H54 (cell line): ENCODE measurements at regions not wholly inside any gene's neighbourhood (a gene's known extent, or its start where the extent isn't known, plus 50 kb on each side); places are given as distances from the start of the nearest gene placed in this dataset.

Source experiments
- DNase-seq: peaks from one replicate; pipeline ENCODE4 v3.0.0; 2011; ENCODE audit warnings: low spot score, mixed read lengths; ENCODE audit not compliant: insufficient read length
- FAIRE-seq: peaks from 3 replicates; lab custom pipeline; 2011; peaks lifted over from hg19 to GRCh38; lab: Jason Lieb, UNC
- POLR2A ChIP-seq: IDR thresholded peaks from 2 replicates; pipeline ENCODE4 v1.6.1; 2011; ENCODE audit warnings: low read depth, mild to moderate bottlenecking, low read length

DNA sequence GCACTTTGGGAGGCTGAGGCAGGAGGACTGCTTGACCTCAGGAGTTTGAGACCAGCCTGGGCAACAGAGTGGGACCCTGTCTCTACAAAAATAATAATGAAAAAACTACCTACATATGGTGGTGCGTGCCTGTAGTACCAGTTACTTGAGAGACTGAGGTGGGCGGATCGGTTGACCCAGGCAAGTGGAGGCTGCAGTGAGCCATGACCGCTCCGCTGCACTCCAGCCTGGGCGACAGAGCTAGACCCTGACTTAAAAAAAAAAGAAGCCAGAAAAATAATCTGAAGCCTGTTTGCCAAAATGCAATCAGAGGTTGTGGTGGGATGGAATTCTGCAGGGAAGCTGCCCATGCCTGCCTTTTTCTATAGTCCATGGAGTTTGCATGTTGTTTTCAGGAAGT lies 50.4 kb upstream of the GGTA1 start:
- FAIRE-seq (no peak), DNase-seq (no peak)
- TF ChIP-seq POLR2A: no peak

DNA sequence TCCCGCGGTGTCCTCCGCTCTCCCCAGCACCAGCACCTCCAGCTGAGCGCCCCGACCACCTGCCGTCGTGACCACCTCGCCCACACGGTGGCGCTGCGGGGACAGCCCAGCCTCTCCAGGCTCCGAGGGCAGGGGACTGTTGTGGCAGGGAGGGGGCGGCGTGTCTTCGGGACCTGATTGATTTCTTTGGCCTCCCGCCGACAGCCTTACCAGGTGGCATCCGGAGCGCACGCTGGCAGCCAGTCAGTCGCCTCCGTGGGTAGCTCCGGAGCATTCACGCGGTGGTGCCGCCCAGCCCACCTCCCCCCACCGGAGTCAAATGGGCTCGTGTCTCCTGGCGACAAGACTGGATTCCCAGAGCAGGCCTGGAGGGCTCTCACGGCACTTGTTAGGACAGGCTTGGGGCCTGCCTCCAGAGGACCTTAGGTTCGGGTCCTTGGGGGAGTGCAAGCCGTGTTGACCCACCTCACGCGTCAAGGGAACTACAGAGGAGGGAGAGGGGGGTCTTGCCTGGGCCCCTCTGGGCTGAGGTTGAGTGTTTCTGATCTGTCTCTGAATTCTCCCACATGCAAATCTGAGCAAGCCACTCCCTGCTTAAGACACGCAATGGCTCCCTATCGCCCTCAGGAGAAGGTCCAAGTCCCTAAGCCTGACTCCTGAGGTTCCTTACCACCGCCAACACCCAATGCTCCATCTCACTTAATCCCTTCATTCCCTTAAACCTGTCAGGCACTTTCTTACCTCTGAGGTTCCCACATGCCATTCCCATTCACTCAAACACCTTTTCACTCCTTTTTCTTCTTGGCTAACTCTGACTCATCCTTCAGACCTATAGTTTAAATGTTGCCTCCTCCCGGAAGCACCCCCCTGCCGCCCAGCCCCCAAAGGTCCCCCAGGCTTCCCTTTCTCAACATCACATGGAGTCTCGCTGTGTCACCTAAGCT lies 51.2 kb upstream of the GGTA1 start:
- TF ChIP-seq POLR2A: no peak
- peak; percentile 91 for DNase-seq
- FAIRE-seq: no peak

DNA sequence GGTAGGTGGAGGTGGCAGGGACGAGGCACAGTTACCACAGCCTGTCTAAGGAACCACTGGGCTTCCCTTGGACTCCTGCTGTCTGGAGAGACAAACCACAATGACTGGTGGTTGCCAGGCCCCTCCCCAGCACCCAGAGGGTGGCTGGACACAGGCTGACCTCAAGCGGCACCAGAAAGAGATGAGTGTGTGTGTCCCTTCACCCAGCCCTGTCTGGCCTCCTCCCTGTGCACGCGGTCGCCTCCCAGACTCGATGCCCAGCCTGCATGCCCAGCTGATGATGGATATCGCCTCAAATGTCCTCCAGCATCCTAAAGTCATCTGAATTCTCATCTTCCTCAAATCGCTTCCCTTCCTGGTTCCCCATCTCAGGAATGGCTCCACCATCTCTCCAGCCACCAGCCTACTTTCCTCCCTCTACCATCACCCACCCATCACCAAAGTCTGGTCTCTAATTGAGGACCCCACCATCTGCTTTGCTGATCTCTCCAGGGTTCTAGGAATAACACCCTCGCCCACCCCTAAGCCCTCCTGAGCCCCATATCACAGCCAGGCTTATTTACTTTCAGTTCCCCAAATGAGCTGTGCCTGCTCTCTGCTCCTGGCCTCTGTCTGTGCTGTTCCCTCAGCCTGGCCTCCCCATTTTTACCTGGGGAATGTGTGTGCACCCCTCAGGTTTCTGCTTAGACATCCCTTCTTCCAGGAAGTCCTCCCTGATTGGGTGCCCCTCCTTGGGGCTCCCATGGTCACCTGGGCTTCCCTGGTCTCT lies 52.5 kb upstream of the GGTA1 start:
- FAIRE-seq (peak; percentile 72), DNase-seq (no peak)
- TF ChIP-seq POLR2A: no peak

DNA sequence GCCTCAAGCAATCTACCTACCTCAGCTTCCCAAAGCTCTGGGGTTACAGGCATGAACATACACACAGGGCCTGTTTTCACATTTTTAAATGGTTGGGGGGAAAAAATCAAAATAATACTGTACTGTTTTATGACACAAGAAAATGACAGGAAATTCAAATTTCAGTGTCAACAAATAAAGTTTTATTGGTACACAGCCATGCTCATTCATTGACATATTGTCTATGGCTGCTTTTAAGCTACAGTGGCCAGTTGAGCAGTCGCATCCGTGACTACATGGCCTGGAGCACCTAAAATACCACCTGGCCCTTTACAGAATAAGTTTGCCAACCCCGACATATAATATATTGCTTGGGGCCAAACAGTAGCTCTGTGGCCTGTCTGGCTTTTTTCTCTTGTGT lies 56.4 kb upstream of the GGTA1 start:
- FAIRE-seq (no peak), DNase-seq (no peak)
- TF ChIP-seq POLR2A: no peak

DNA sequence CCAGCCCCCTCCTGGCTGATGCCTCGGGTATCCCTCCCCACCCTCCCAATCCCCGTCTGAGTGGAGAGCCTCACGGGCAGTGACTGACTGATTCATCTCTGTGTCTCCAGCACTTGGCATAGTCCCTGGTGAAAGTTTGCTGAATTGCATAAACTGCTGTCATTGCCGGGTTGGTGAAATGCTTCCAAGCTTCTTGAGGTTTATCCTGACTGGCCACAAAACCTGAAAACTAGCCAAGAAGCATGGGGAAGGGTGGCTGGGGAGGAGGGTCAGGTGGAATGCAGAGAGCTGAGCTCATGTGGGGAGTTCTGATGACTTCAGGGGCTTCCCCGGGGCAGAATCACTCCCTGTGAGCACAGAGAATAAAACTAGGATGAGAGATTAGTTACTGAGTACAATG lies 56.9 kb upstream of the GGTA1 start:
- no peak for TF ChIP-seq POLR2A
- DNase-seq: peak; percentile 85
- peak; percentile 93 for FAIRE-seq

DNA sequence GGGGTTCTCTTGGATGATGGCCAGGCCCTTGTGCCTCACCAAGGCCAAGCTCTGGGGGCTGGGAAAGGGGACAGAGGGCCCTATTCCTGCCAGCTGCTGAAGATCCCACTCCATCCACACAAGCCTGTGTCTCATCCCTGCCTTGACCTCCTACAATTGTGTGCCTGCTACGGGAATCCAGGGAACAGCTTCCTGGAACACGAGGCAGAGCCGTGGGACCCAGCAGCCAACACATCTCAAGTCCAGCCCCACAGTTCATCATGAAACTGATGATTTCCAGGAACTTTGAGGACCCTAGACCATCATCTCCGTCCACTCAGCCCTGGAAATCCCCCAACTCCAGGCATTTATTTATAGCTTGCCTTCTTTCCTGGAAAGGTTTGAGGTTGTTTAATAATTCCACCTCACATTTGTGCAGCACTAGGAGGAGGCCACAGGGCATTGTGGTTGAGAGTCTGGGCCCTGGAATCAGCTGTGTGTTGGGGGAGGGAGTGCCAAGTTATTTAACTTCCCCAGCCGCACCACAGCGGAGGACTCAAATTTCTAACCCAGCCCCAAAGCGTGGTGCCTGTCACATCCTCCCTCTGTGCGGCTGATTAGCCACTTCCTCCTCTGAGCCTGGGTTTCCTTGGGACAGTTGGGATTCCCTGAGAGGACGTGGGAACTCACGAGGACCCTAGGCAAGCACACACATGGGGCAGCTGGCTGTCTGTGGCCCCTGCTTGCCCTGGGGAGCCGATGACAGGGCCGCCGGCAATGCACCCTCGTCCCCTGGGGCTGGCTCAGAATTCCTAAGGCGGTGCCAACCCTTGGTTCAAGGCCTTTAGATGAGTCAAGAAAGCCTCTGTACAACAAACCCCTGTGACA lies 58.2 kb upstream of the GGTA1 start:
- FAIRE-seq (peak; percentile 89), DNase-seq (peak; percentile 97)
- no peak for TF ChIP-seq POLR2A

DNA sequence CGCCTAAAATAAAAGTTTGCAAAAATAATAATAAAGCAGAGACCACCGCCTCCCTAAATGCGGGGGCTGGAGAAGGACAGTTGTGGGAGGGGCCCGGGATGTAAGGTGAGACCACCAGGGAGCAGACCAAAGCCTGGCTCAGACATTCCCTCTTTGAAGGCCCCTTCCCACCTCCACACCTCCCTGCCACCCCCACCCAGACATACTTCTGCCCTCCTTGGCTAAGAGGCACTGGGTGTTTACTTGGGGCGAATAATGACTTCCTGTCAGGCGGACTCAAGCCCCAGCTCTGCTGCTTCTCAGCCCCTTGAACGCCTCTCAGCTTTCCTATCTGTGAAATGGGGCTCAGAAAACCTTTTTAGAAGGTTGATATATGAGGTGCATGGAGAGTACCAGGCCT lies 58.8 kb upstream of the GGTA1 start:
- no peak for TF ChIP-seq POLR2A
- no peak for DNase-seq
- no peak for FAIRE-seq

DNA sequence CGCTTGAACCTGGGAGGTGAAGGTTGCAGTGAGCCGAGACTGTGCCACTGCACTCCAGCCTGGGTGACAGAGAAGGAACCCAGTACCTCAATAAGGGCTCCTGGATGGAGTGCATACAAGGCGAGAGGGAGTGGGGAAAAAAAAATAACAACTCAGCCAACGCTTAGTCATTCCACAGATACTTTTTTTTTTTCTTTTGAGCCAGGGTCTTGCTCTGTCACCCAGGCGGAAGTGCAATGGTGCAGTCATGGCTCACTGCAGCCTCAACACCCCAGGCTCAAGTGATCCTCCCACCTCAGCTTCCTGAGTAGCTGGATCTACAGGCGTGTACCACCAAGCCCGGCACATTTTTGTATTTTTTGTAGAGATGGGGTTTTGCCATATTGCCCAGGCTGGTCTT lies 59.5 kb upstream of the GGTA1 start:
- FAIRE-seq: no peak

DNA sequence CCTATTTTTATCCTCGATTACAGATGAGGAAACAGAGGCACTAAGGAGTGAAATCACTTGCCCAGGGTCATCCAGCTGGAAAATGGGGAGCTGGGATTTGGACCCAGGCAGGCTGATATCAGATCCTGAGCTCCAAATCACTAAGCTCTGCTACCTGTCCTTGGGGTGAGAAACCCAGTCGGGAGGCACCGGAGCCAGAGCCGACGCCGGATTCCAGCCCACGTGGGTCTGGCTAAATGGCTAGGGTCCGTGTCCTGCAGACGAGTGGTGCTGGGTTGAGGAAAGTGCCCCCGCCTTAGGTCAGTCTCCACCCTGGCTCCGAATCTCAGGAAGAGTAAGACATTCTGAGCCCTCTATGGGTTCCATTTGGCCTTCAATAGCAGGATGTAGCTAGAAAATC lies 61.3 kb upstream of the GGTA1 start:
- DNase-seq: no peak
- FAIRE-seq: no peak
- TF ChIP-seq POLR2A: no peak

More for the DNA sequence above, 59.5 kb upstream of the GGTA1 start:
- TF ChIP-seq POLR2A: no peak
- no peak for DNase-seq

DNA sequence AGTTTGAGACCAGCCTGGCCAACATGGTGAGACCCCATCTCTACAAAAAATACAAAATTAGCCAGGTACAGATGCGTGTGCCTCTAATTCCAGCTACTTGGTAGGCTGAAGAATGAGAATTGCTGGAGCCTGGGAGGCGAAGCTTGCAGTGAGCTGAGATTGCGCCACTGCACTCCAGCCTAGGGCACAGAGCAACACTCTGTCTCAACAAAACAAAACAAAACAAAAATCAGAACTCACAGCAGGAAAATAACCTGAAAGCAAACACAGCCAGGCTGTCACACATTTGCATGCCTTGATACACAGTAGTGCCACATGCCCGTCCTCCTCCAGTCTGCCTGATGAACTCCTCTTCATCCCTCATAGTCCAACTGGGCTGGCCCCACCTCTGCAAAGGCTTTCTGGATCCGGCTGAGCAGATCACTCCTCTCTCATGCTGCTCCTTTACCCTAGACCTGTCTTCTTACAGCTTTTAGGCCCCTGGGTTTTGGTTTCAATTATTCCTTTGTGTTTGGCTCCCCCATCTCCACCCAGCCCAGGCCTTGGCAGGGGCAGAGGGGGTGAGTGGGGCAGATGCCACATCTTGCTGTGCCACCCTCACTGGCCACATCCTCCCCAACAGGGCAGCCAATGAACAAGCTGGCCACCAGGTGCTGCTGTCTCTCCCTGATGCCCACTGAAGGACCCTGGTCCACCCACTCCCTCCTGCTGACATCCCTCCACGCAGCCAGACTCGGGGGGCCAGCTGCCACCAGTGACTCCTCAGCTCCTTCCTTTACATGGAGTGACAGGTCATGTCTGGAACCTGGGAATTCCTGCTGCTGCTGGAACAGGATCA lies 62.0 kb upstream of the GGTA1 start:
- no peak for DNase-seq
- no peak for TF ChIP-seq POLR2A
- FAIRE-seq: no peak

DNA sequence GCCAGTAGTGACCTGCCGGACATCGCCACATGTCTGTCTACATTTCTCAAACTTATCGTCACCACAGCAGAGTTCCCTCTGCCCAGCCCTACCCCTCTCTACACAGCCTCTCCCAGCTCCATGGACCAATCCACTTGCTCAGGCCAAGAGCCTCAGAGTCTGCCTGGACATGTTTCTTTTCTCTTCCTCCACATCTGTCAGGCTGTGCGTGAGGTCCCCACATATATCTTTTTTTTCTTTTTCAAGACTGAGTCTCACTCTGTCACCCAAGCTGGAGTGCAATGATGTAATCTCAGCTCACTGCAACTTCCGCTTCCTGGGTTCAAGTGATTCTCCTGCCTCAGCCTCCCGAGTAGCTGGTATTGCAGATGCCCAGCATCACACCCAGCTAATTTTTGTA lies 62.7 kb upstream of the GGTA1 start:
- no peak for DNase-seq
- no peak for FAIRE-seq
- TF ChIP-seq POLR2A: no peak

DNA sequence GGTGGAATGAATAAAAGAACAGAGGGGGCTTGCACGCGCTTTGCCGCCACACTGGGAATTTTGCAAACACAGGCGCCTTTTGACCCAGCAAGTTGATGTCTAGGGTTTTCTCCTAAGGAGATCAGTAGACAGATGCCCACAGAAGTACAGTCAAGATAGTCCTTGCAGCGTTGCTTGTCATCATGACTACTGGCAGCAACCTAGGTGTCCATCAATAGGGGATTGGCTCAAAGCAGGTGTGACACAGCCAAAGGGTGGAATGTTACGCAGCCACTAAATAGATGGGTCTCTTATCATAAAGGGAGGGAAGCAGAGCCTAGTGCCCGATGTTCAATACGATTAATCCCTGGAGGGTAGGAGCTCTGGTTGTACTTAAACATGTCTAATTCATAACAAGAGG lies 63.8 kb upstream of the GGTA1 start:
- FAIRE-seq: no peak
- no peak for DNase-seq
- TF ChIP-seq POLR2A: no peak
